Left ventricle myocardium inferior (tissue), 1 donor: ENCODE measurements at regions not wholly inside any gene's neighbourhood (a gene's known extent, or its start where the extent isn't known, plus 50 kb on each side); places are given as distances from the start of the nearest gene placed in this dataset.

ENCODE experiments used
- DNase-seq: peaks from one replicate; pipeline ENCODE4 v3.0.0-alpha.2; 2020
- H3K27ac ChIP-seq: fragments of 200-600 bp; replicated peaks from 2 replicates; pipeline ENCODE4 v1.8.0; 2021
- H3K27me3 ChIP-seq: fragments of 200-600 bp; 2 replicates; pipeline ENCODE4 v1.8.0; 2021; ENCODE audit warnings: low read depth
- H3K36me3 ChIP-seq: fragments of 200-600 bp; 2 replicates; pipeline ENCODE4 v1.8.0; 2021
- H3K4me1 ChIP-seq: fragments of 200-600 bp; 2 replicates; pipeline ENCODE4 v1.8.0; 2021
- H3K4me3 ChIP-seq: fragments of 200-600 bp; 2 replicates; pipeline ENCODE4 v1.8.0; 2021; ENCODE audit warnings: mild to moderate bottlenecking, moderate library complexity
- H3K9me3 ChIP-seq: fragments of 200-600 bp; replicated peaks from 2 replicates; pipeline ENCODE4 v1.8.0; 2021
- CTCF ChIP-seq: fragments of 200-600 bp; IDR thresholded peaks from 2 replicates; pipeline ENCODE4 v1.8.0; 2021; ENCODE audit warnings: antibody characterized with exemption, mild to moderate bottlenecking, borderline replicate concordance
- intact Hi-C: fragments of 100-400 bp; cut with micrococcal nuclease; formaldehyde crosslinking; loops from one replicate; pipeline ENCODE4 v1.11.0; 2022
- donor health status: DM: no; HTN: yes; CAD: no; lungs with severe emphysema.

- TF ChIP-seq CTCF: no peak
- Histone ChIP-seq H3K27me3 (peaks cover 34% of the 10 kb centered on the region), H3K9me3 (peaks cover 11% of the 10 kb centered on the region), H3K4me3 (no peak overlapping the region), H3K36me3 (no peaks in the 10 kb centered on the region), H3K27ac (no peak overlapping the region), H3K4me1 (no peaks in the 10 kb centered on the region)
- intact Hi-C loops: no loop called here
- DNase-seq: no peak
These were observed 107.2 kb upstream of the C16orf82 start for GRCh38 chr16:26959416-26960009.

- no peak for TF ChIP-seq CTCF
- Histone ChIP-seq H3K4me1 (no peaks in the 10 kb centered on the region), H3K4me3 (no peak overlapping the region), H3K36me3 (no peaks in the 10 kb centered on the region), H3K9me3 (peaks cover 11% of the 10 kb centered on the region), H3K27me3 (peaks cover 28% of the 10 kb centered on the region), H3K27ac (no peak overlapping the region)
- intact Hi-C loops: no loop called here
- DNase-seq: no peak
These were observed 105.3 kb upstream of the C16orf82 start for GRCh38 chr16:26961459-26961858.

- no peak for TF ChIP-seq CTCF
- H3K36me3 ChIP-seq: no peaks in the 10 kb centered on the region
- H3K4me1 ChIP-seq: no peaks in the 10 kb centered on the region
- peaks cover 11% of the 10 kb centered on the region for H3K9me3 ChIP-seq
- no peak for DNase-seq
- peaks cover 27% of the 10 kb centered on the region for H3K27me3 ChIP-seq
- H3K4me3 ChIP-seq: no peak overlapping the region
- intact Hi-C loops: no loop called here
- no peak overlapping the region for H3K27ac ChIP-seq
These were observed 103.6 kb upstream of the C16orf82 start for GRCh38 chr16:26963109-26963508.

- Histone ChIP-seq H3K9me3 (no peaks in the 10 kb centered on the region), H3K36me3 (no peaks in the 10 kb centered on the region), H3K4me3 (no peak overlapping the region), H3K27ac (no peak overlapping the region), H3K27me3 (no peaks in the 10 kb centered on the region), H3K4me1 (no peaks in the 10 kb centered on the region)
- no peak for TF ChIP-seq CTCF
- intact Hi-C loops: no loop called here
- DNase-seq: no peak
These were observed 97.0 kb upstream of the C16orf82 start for GRCh38 chr16:26969589-26970231.

- no peak for TF ChIP-seq CTCF
- intact Hi-C loops: no loop called here
- DNase-seq: no peak
- no peaks in the 10 kb centered on the region for H3K9me3 ChIP-seq
- no peak overlapping the region for H3K27ac ChIP-seq
- no peaks in the 10 kb centered on the region for H3K27me3 ChIP-seq
- no peaks in the 10 kb centered on the region for H3K4me1 ChIP-seq
- H3K36me3 ChIP-seq: no peaks in the 10 kb centered on the region
- no peak overlapping the region for H3K4me3 ChIP-seq
These were observed 96.4 kb upstream of the C16orf82 start for GRCh38 chr16:26970292-26970691.
